Right hindlimb (tissue), 1 donor: ENCODE measurements at regions not wholly inside any gene's neighbourhood (a gene's known extent, or its start where the extent isn't known, plus 50 kb on each side); places are given as distances from the start of the nearest gene placed in this dataset.
A peak's percentile ranks its signal among the peaks of the same experiment; 100 is the strongest.

ENCODE experiments used
- DNase-seq: peaks from one replicate; pipeline ENCODE4 v3.0.0-alpha.2; 2018

- no peak for DNase-seq
Observed at GRCh38 chr9:129278391-129279237, 100.6 kb upstream of the IER5L start.

- no peak for DNase-seq
Observed at GRCh38 chr9:129276486-129277230, 98.6 kb upstream of the IER5L start.

DNA sequence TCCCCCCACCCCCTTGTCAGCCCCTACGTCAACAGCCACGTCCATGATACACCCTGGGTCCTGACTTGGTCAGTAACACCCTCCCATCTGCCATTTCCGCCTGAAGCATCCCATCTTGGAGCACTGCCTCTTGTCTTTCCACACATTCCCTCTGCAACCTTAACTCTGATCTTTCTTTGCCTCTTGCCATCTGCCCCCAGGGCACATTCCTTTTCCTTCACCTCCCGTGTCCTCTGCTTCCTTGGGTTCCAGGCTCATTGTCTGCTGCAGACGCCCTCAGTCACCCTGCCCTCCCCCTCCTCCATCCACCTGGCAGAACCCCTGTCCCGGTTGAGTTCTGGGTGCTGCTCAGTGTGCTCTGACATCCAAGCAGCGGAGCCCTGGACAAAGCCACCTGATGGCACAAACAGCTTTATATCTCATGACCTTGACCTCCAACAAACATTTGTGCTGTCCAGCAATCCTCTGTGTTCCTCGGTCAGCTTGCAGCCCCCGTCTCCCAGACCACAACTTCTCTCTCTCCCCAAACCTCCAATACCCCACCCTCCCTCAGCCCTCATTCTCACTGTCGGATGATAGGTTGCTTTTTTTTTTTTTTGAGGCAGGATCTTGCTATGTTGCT is 97.7 kb upstream of the IER5L start:
- no peak for DNase-seq

DNA sequence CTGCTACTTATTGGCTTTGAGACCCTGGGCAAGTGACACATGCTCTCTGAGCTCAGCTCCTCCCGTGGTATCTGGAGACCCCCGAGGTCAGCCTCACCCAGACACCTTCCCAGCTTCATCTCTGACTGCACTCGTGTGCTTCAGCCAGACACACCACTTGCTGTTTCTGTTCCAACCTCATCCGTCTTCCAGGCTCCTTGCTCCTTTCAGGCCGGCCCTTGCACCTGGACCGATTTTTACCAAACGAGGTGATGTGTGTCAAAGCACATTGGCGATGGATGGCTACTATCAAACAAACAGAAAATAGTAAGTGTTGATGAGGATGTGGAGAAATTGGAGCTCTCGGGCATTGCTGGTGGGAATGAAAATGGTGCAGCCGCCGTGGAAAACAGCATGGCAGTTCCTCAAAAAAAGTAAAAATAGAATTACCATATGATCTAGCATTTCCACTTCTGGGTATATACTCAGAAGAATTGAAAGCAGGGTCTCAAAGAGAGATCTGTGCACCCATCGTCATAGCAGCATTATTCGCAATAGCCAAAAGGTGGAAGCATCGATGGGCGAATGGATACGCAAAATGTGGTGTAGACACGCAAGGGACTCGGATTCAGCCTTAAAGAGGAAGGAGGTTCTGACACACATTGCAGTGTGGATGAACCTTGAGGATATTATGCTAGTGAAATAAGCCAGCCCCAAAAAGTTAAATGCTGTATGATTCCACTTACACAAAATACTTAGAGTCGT is 96.1 kb upstream of the IER5L start:
- no peak for DNase-seq

- DNase-seq = no peak
Observed at GRCh38 chr9:129273136-129273895, 95.3 kb upstream of the IER5L start.

DNA sequence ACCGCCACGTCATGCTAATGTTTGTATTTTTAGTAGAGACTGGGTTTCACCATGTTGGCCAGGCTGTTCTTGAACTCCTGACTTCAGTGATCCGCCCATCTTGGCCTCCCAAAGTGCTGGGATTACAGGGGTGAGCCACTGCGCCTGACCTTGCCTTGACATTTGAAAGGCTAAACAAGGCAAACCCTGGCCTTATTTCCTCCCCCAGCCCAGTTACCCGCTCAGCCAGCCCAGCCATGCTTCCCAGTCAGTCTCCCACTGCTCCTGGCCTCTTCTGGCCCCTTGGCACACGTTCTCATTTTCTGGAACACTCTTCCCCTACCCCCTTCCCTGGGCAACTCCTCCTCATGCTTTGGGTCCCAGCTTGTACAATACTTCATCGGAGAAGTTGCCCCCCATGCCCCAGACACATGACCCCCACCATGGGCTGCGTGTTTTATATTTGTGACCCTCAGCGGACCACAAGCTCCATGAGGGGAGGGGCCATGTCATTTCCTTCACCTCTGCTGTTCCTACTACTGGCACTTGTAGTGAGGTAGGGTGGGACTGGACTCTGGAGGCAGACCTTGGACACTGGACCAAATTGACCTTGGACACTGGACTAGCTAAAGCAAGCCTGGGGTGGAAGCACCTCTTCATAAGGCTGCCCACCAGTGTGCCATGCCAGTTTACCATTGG is 94.4 kb upstream of the IER5L start:
- no peak for DNase-seq

- no peak for DNase-seq
Observed at GRCh38 chr9:129270903-129271431, 92.9 kb upstream of the IER5L start.

- peak; percentile 3 for DNase-seq
Observed at GRCh38 chr9:129270205-129270604, 92.1 kb upstream of the IER5L start.

DNA sequence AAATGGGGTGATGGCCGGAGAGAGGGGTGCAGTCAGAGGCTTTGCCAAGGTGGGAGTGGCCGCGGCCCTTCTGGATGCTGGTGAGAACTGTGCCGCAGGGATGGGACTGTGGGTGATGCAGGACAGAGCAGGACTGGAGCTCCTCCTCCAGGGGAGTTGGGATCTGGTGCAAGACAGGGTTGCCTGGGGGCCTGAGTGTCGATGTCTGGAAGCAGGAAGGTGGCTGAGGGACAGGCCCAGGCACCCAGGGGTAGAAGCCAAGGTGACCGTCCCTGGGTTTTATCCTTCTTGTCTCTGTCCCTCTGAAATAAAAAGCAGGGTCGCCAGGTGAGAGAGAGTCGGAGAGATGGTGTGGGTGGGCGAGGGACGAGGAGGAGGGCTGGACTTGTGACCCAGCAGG is 89.1 kb upstream of the IER5L start:
- peak; percentile 6 for DNase-seq

- DNase-seq = peak; percentile 8
Observed at GRCh38 chr9:129266536-129266935, 88.5 kb upstream of the IER5L start.

GRCh38 chr9:129264388-129264787 is 86.3 kb upstream of the IER5L start:
- DNase-seq = no peak

DNA sequence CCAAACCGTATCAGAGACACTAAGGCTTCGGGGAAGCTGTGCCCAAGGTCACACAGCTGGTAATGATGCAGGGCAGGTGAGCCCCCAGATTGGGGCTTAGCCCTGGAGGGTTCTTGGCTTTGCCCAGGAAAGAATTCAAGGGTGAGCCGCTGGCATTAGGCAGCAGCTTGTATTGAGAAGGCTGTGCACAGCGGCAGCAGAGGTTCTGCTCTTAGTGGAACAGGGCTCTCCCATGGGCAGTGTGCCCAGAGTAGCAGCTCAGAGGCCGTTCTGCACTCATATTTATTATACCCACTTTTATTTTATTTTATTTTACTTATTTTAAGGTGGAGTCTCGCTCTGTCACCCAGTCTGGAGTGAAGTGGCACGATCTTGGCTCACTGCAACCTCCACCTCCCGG is 85.8 kb upstream of the IER5L start:
- peak; percentile 17 for DNase-seq

DNA sequence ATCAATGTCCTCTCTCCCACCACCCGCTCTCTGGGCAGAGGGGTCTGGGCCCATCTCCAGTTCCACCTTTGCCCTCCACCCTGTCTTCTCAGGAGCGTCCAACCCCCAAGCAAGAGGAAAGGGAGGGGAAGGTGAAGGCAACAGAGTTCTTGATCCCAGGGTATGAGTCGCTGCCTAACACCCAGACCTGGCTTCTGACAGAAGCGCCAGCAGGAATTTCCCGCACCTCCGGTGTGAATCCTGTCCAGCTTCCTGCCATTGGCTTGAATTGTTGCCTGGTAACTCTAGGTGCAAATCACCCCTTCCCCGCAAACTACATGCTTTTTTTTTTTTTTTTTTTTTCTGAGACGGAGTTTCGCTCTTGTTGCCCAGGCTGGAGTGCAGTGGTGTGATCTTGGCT is 84.2 kb upstream of the IER5L start:
- peak; percentile 15 for DNase-seq

GRCh38 chr9:129259375-129259774 is 81.3 kb upstream of the IER5L start:
- DNase-seq = peak; percentile 37

DNA sequence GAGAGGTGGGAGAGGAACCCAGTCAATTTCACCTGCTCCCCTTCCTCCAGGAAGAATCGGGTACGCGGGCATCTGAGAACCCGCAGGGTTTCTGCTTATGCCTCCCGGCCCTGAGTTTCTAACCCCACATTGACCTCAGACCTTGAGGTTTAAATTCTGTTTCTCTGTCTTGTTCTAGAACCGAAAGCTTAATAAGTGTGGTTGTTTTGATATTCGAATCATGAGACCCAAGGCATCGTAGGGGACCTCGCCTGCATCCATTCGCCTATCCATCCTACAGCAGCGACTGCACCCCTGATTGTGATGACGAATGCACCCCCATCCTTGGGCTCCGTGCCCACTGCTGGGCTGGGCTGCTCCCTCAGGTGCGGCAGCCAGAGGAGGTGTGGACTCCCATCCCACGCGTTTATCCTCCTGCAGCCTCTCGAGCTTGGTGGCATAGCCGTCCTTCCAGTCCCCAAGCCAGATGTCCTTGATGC is 80.8 kb upstream of the IER5L start:
- peak; percentile 30 for DNase-seq

DNA sequence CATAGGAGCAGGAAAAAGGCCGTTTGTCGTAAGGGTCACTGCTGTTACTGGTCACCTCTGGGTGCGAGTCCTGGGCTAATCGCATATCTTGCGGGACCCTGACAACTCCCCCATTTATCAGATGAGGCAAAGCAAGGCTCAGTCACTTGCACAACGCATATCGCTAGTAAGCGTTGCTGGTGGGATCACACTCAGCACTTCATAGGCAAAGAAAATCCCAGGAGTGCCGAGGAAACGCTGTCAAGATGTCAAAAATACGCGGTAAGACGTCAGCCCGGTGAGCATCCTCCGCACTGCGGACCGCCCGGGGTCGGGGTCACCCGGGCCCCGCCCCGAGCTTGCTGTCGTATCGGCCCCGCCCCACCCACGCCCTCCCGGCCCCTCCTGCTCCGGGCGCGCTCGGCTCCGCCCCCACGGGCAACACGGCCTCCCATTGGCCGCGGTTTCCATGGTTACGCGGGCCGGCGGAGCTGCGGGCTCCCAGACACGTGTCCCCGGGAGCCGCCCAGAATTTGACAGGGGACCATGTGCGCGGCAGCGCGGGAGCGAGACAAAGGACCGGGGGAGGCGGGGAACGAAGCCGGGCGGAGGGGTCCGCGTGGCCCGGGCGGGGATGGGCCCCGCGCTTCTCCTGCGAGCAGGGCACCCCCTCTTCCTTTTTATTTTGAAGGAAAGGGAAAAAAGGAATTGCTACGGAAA is 80.2 kb upstream of the IER5L start:
- peak; percentile 92 for DNase-seq

GRCh38 chr9:129256959-129257713 is 79.1 kb upstream of the IER5L start:
- DNase-seq = no peak

- peak; percentile 7 for DNase-seq
Observed at GRCh38 chr9:129254566-129255287, 76.7 kb upstream of the IER5L start.

DNA sequence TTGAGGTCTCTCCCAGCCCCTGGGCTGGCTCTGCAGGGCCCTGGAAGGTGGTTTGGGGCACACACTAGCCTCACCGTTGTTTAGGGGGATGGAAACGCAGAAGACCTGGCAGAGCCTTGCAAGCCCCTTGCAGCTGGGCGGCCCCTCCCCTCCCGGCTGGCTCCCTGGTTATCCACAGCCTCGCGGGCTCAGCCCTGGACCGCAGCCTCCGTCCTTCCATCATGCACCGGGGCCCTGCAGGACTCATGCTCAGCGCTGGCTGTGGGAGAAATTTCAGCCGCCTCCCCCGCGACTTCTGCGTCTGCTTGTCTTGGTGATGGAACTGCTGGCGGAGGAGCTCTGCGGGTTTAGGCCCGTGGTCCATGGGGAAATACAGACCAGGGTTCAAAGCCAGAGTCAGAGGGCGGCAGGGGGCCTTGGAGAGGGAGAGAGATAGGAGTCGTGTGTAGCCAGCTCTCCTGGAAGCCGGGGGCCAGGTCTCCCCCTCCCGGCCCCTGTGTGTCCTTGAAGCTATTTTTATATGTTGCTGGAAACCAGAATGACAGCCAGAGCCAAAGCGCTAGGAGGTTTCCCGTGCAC is 75.8 kb upstream of the IER5L start:
- DNase-seq = peak; percentile 84
